Activated T-helper 1 cell treated with anti-CD3 and anti-CD28 coated beads, Interleukin-2, amount 50 U/mL, for 16 hours (primary cell): ENCODE measurements at regions not wholly inside any gene's neighbourhood (a gene's known extent, or its start where the extent isn't known, plus 50 kb on each side); places are given as distances from the start of the nearest gene placed in this dataset.
"Not testable (repeated sequence)": the region's sequence is repeated elsewhere in the genome, so short reads cannot be mapped to it uniquely, and the experiment has no call there.

Experiments
- DNase-seq, 2 donors: peaks; one replicate each; pipeline ENCODE4 v3.0.0-alpha.2; 2020; ENCODE audit warnings: low read depth in 1 of 2, low spot score in 1 of 2

DNA sequence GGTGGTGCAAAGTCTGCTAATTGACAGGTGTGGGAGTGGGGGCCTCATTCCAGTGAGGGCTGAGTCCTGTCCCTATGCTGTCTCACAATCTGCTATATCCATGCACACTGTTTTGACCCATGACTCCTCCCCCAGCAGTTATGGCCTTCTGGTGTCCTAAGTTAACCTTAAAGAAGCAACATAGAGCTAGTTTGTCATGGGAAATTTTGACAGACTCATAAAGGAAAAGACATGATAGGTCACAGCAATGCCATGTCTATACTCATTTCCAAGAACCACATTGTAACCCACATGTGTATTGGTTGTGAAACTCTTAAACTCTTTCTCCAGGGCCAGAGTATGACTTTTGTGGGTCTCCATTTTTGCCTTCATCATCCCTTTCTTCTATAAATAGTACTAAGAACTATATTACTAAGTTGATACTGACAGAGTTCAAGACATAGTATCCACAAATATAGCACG lies 78.2 kb upstream of the SLC1A4 start:
- no peak for DNase-seq

DNA sequence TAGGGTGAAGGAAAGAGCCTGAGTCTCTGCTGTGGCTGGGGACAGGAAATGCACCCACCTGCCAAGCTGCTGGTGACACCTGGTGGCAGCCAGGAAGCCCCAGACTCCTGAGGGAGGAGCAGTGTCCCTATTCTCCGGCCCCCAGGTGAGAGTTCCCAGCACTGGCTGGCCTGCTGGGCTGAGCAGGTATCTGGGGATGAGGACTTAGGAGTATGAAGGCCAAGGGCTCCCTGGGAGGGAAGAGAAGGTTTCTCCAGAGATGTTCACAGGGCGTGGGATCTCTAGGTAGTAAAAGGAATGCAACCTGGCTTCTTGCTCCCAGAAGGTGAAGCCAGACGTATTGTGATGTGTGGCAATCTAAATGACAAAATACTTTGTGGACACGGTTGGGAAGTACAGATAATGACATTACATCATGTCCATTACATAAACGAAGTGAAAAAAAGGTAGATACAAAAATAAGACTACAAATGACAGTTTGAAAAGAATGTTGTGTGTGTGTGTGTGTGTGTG lies 75.8 kb upstream of the SLC1A4 start:
- DNase-seq = no peak

GRCh38 chr2:64914247-64914646 lies 75.0 kb upstream of the SLC1A4 start:
- DNase-seq = no peak

- DNase-seq = no peak
Observed at GRCh38 chr2:64914735-64915509, 74.3 kb upstream of the SLC1A4 start.

DNA sequence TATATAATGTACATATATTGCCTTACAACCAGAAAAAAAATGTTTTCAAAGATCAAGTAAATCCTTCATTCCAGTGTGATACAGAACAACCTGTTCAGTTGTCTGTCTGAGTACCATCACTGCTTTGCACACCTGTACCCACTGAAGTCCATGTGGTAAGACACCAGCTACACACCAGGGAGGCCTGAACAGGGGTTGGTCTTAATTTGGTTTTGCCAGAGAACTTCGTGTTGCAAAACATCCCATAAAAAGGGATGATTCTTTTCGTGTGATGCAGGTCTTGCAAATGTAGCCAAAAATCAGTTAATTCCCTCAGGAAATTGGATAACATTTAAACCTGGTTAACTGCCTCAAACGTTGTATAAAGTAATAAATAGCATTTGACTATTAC lies 73.7 kb upstream of the SLC1A4 start:
- no peak for DNase-seq

- no peak for DNase-seq
Observed at GRCh38 chr2:64918220-64918886, 70.8 kb upstream of the SLC1A4 start.

DNA sequence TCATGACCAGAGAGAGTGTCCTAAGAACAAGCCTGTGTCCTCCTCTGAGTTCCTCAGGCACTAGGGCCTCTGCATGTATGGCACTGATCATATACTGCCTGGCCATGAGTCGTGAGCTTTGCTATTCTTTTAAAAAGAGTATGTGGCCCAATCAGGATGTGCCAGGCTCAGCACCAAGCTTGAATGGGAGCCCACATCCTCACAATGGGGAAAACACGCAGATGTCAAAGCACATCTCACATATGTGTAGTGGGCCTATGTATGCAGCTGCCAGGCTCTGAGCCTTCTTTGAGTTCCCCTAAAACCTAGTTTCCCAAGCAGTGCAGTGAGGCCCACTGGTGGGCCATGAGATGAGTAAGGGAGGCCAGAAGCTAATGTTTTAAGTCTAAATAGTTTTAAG lies 69.9 kb upstream of the SLC1A4 start:
- no peak for DNase-seq

DNA sequence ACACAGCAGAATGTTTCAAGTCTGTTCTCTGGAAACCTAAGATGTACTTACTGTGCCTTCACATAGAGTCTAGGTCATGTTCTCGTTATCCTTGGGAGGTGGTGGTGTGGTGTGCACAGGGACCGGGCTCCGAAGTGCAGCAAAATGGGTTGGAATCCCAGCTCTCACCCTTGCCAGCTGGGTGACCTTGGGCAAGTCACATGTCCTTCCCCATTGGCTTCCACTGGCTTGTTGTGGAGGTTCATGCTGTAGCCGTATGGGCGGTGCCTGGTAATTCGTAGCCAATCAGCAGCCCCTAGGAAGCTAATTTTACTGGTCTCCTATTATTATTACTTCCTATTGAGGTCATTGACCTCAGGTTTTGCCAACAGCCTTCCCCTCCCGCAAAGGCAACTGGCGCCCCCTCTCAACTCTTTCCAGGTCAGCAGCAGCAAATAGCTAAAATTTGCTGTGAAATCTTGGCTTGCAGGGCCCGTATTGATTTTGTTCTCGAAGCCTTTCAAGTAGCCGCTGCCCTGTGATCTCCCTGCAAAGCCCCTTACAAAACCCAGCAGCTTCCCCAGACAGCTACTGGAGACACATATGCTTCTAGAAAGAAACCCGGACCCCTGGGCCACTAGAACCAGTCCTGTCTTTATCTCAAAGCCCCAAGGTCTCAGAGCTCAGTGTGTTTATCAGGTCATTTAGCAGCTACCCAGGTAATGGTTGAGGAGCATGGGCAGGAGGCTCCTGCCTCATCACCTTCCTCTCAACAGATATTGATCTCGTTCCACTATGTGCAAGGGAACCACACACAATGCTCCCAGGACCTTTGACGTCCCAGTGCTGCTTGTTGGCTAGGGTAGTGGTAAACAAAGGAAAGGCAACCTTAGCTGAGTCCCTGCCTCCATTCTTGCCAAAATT lies 66.5 kb upstream of the SLC1A4 start:
- no peak for DNase-seq

DNA sequence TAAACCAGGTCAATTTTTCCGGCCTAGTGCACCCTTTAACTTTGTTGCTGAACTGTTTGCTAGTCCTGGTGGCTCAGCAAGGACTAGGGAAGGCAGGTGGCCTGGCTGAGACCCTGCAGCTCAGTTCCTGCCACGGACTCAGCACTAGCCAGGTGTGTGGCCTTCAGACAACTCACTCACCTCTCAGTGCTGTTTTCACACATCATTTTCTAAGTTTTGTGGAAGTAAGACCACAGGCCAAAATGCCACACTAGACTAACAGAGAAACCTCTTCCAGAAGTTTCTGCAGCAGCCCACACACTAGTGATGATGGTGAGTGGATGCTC lies 65.9 kb upstream of the SLC1A4 start:
- no peak for DNase-seq

DNA sequence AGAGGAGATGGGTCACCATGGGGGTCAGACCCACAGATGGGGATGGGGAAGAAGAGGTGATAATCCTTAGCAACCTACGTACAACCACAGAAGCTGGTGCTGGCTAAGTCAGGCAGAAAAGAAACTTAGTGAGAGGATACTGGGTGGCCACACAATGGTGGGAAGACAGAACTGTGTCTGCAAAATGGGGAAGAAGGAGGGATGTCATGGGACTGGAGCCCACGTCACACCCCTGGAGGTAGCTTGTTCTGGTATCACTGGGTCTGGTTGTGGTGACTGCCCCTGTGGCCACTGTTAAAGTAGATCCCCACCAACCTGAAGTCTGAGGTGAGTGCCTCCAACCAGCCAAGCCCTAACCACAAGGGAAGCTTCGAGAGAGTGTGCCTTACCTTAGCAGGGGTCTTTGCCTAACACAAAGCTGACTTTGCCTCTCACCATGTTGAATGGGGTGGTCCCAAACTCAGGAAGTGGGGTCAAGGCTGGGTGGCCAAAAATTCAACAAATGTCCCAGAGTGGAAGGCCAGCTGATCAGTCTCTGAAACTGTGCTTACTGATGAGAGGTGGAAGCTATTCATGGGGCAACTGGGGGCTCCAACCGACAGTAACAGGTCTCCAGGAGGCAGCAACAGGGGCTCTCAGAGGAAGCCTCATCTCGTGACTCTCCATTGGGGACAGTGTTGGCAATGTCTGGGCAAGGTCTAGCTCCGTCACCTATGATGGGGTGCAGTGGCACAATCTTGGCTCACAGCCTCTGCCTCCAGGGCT lies 64.8 kb upstream of the SLC1A4 start:
- DNase-seq = no peak

- DNase-seq = not testable (repeated sequence)
Observed at GRCh38 chr2:64925930-64926722, 63.1 kb upstream of the SLC1A4 start.

- no peak for DNase-seq
Observed at GRCh38 chr2:64928813-64929212, 60.4 kb upstream of the SLC1A4 start.

DNA sequence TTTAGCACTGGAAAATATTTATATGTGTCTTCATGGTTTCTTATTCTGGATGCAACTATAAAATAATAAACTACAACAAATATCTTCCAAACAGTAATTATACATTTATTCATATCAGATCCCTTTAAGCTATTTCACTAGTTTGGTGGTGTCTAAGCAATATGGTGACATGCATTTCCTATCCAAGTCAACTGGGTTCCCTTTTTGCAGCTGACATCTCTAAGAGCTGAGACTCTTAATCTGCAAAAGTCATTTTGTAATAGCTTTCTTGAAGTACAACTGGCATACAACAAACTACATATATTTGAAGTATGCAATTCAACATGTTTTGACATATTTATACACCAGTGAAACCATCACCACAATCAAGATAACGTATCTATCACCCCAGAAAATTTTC lies 59.9 kb upstream of the SLC1A4 start:
- DNase-seq = no peak

- no peak for DNase-seq
Observed at GRCh38 chr2:64930258-64930671, 58.9 kb upstream of the SLC1A4 start.

DNA sequence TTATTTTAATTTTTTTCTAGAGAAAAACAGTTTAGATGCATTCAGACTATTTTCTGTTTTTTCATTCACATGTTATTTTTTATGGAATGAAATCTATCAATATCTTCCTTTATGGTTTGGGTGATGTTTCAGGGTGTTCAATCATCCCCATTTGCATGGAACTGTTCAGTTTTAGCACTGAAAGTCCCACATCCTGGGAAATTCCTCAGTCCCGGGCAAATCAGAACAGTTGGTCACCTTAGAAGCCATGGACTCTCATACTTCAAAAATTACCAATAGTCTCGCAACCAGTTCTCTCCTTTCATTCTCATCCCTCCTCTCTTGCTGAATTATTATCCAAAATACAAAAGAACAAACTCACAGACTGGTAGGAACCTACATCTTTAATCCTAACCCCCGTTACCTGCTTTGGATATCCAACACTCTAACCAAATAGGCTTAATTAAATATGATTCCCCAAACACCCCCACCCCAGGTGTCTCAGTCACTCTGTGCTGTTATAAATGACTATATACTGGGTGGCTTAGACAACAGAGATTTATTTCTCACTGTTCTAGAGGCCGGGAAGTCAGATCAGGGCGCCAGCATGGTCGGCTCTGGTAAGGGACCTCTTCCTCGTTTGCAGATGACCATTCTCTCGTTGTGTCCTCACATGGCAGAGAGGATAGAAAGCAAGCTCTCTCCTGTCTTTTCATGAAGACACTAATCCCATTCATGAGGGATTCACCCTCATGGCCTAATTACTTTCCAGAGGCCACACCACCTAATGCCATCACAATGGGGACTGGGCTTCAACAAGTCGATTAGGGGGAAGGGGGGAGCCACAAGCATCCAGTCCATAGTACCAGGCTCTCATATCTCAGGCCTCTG lies 57.7 kb upstream of the SLC1A4 start:
- no peak for DNase-seq

DNA sequence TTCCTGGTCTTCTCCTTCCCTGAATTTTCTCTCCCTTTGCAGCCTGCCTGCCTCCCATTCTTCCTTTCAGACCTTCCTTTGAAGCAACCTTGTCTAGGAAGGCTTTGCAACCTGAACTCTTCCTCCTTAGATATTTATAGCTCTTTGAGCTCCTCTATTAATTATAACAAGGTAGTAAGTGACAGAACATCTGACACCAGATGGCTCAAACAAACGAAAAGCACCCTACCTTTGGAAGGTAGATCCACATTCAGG lies 57.2 kb upstream of the SLC1A4 start:
- no peak for DNase-seq

DNA sequence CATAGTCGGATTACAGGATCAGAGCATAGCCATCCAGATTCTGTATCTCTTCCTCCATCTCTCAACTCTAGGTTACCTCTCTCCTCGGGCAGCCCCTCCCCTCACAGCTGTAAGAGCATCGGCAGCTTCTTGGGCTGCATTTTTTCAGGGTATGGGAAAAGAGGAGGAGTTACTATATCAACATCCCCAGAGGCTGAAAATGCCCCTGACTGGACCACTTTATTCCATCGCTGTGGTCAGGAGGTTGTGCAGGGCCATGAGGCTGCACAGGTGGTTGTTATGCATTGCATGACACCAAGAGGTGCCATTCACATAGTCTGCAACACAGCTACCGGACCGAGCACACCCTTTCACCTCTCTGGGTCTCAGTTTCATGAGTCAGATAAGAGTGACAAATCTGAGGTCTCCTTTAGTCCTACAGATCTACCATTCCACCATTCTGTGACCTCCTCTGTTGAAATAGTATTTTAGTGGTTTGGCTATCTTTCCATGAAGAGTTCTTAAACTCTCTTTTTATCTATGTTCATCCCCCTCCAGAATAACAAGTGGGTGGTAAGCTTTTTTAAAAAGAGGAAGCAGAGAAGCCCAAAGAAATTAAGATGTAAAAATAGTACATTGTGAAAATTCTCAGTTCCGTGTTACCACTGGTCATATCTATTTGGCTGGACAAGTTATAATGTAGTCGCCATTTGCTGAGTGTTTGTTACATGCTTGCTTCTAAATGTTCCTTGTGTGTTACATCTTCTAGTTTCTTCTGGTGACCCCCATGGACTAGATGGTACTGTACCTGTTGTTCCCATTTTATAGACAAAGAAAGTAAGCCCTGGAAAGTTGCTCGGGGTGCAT lies 56.6 kb upstream of the SLC1A4 start:
- no peak for DNase-seq

DNA sequence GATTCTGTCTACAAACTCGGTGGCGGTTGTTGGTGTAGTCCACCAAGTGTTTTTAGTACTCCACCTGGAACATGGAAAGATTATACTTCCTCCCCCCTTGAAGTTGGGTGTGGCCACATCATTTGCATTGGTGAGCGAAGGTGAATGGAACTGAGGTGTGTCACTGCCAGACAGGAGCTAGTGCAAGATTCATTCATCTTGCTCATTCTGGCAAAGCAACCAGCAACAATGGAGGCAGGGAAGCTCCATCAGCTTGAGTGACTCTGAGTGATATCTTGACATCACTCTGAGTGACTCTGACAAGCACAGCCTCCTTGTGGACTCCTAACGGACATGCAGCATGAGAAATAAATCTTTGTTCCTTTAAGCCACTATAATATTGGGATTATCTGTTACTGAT lies 54.7 kb upstream of the SLC1A4 start:
- no peak for DNase-seq

DNA sequence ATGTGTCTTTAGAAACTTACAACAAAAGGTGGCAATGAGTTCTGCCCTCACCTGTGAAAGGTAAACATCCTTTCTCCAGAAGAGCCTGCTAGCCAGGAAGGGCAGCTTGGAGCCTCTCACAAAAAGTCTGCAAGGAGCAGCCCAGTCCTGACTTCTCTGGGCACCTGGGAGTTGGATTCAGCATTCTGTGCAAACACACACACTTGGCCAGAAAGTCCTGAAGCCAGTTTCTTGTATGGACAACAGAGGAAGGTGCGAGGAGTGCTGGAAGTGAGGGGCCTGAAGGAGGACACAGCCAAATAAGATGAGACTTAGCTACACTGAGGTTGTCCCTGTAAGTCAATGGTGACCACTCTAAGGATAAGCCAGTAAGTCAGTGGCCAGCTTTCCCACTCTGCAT lies 52.4 kb upstream of the SLC1A4 start:
- DNase-seq = no peak
